ENCODE measurements at regions not wholly inside any gene's neighbourhood (a gene's known extent, or its start where the extent isn't known, plus 50 kb on each side); places are given as distances from the start of the nearest gene placed in this dataset.
"Not testable (repeated sequence)": the region's sequence is repeated elsewhere in the genome, so short reads cannot be mapped to it uniquely, and the experiment has no call there.

DNA sequence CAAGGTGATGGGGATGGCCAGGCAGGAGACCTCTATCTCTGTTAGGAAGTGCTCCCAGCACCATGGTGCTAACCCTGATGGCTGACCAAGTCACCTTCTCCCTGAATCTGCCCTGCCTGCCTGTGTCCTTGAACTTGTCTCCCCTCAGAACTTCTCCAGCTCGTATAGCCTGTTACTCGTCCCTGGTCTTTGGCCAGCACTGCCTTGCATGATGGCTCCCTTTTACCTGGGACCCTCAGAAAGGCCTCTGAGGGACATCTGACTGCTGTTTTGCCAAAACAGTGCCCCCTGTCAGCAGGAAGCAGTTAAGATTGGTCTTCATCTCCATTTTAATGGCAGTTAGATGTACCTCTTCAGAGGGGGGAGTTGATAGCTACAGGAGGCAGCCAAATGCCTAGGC, 148.3 kb downstream of the RHOU start:
- Histone ChIP-seq H3K4me3 (ENCODE audit: low read length in 2 of 2) (no peak overlapping the region), H3K9ac (ENCODE audit: low read length in 2 of 2) (no peak overlapping the region), H3K4me1 (ENCODE audit: control insufficient read depth, insufficient read depth, low read length) (peaks cover 2% of the 10 kb centered on the region), H3K27me3 (ENCODE audit: control insufficient read depth in 1 of 2, insufficient read depth in 2 of 2, low read length in 2 of 2) (no peaks in the 10 kb centered on the region), H3K27ac (ENCODE audit: low read length) (no peak overlapping the region), H3K36me3 (ENCODE audit: control insufficient read depth in 2 of 2, insufficient read depth in 2 of 2, low read length in 2 of 2) (no peaks in the 10 kb centered on the region), H3K9me3 (ENCODE audit: control insufficient read depth in 2 of 2, low read length in 2 of 2) (no peaks in the 10 kb centered on the region)

DNA sequence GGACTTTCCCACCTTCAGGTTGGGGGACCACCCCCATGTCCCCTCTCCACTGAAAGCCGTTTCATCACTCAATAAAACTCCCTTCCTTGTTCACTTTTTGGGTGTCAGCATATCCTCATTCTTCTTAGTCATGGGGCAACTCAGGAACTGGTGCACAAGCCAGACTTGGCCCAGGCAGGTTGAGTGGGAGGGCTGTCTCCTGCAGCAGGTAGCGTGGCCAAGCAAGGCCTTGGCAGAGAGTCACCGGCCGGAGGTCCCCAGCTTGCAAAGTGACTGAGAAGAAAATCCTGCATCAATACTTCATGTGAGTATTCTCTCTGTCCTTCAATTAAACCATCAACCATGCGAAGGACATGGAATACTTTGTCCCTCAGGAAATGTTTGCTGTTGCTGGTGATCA, 148.9 kb downstream of the RHOU start:
- Histone ChIP-seq H3K27me3 (ENCODE audit: control insufficient read depth in 1 of 2, insufficient read depth in 2 of 2, low read length in 2 of 2) (no peaks in the 10 kb centered on the region), H3K4me3 (ENCODE audit: low read length in 2 of 2) (no peak overlapping the region), H3K9ac (ENCODE audit: low read length in 2 of 2) (no peak overlapping the region), H3K36me3 (ENCODE audit: control insufficient read depth in 2 of 2, insufficient read depth in 2 of 2, low read length in 2 of 2) (no peaks in the 10 kb centered on the region), H3K9me3 (ENCODE audit: control insufficient read depth in 2 of 2, low read length in 2 of 2) (no peaks in the 10 kb centered on the region), H3K4me1 (ENCODE audit: control insufficient read depth, insufficient read depth, low read length) (peaks cover 2% of the 10 kb centered on the region), H3K27ac (ENCODE audit: low read length) (no peak overlapping the region)

DNA sequence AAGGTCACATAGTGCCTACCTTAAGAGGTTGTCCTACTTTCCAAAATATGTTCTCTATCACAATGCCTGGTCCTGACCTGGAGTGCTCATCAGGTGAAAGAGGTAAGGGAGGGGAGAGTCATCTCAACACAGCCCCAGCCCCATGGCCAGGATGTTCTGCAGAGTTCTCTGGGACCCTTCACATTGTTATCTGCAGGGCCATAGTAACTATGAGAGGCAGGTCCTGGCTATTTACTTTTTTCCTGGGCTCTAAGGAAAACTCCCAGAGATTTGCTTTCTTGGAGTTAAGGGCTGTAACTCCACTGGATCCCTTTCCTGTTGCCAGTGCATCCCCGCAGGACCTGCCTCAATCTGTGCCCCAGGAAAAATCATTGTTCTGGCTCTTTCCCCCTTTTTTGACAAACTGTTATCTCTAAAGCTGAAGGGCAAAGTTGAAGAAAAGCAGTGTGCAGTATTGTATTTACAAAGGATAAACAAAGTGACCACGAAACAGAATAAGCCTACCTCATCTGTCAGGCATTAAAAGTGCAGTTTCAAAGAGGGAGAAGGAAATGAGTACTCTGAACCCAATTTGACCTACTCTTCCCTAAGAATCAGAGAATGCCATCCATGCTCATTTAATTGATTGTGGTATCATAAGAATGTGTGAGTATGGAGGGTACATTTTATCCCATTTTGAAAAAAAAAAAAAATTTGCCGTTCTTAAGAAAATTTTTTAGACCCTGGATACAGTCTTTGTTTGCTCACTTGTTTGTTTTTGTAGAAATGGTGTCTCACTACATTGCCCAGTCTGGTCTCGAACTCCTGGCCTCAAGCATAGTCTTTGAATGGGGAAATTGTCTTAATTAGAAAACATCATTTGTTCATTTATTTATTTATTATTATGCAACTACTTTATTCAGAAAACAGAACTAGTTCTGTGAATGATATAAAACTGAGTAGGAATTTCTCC, 149.6 kb downstream of the RHOU start:
- H3K4me3 ChIP-seq (ENCODE audit: low read length in 2 of 2) = no peak overlapping the region
- no peaks in the 10 kb centered on the region for H3K27me3 ChIP-seq (ENCODE audit: control insufficient read depth in 1 of 2, insufficient read depth in 2 of 2, low read length in 2 of 2)
- H3K9me3 ChIP-seq (ENCODE audit: control insufficient read depth in 2 of 2, low read length in 2 of 2) = no peaks in the 10 kb centered on the region
- no peaks in the 10 kb centered on the region for H3K36me3 ChIP-seq (ENCODE audit: control insufficient read depth in 2 of 2, insufficient read depth in 2 of 2, low read length in 2 of 2)
- H3K9ac ChIP-seq (ENCODE audit: low read length in 2 of 2) = no peak overlapping the region
- H3K27ac ChIP-seq (ENCODE audit: low read length) = no peak overlapping the region
- H3K4me1 ChIP-seq (ENCODE audit: control insufficient read depth, insufficient read depth, low read length) = peaks cover 2% of the 10 kb centered on the region

DNA sequence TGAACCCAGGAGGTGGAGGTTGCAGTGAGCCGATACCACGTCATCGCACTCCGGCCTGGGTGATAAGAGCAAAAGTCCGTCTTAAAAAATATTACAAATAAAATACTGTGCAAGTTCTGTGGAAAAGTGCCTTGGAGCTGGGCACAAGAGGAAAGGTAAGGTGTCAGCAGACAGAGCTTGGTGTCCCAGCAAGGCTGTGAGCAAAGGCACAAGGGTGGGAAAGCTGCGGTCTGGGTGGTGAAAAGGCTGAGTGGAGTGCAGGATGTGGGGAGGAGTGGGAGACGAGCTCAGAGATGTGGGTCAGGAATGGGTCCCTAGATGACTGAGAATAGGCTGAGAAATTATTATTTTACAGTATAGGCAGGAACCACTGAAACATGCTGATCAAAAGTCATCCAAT, 150.6 kb downstream of the RHOU start:
- Histone ChIP-seq H3K27me3 (ENCODE audit: control insufficient read depth in 1 of 2, insufficient read depth in 2 of 2, low read length in 2 of 2) (no peaks in the 10 kb centered on the region), H3K9me3 (ENCODE audit: control insufficient read depth in 2 of 2, low read length in 2 of 2) (no peaks in the 10 kb centered on the region), H3K36me3 (ENCODE audit: control insufficient read depth in 2 of 2, insufficient read depth in 2 of 2, low read length in 2 of 2) (no peaks in the 10 kb centered on the region), H3K4me3 (ENCODE audit: low read length in 2 of 2) (no peak overlapping the region), H3K27ac (ENCODE audit: low read length) (no peak overlapping the region), H3K9ac (ENCODE audit: low read length in 2 of 2) (no peak overlapping the region), H3K4me1 (ENCODE audit: control insufficient read depth, insufficient read depth, low read length) (peaks cover 2% of the 10 kb centered on the region)

DNA sequence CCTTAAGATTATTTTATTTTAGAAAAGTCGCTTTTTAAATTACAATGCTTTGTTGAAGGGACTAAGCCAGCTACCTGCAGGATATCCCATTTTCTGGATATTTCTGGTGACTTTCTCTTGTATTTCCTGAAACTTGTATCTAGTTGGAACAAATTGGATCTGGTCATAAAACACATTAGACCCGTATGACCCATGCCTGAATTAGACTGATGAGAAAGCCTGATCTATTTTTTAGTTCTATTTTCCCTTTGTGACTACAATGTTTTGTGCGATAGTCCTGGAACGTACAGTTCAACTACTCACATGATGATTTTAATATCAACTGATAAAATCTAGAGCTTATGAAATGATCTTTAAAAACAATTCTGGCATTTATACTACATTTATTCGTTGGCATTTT, 151.8 kb downstream of the RHOU start:
- Histone ChIP-seq H3K4me1 (ENCODE audit: control insufficient read depth, insufficient read depth, low read length) (peaks cover 2% of the 10 kb centered on the region), H3K36me3 (ENCODE audit: control insufficient read depth in 2 of 2, insufficient read depth in 2 of 2, low read length in 2 of 2) (no peaks in the 10 kb centered on the region), H3K27ac (ENCODE audit: low read length) (no peak overlapping the region), H3K4me3 (ENCODE audit: low read length in 2 of 2) (no peak overlapping the region), H3K9ac (ENCODE audit: low read length in 2 of 2) (no peak overlapping the region), H3K27me3 (ENCODE audit: control insufficient read depth in 1 of 2, insufficient read depth in 2 of 2, low read length in 2 of 2) (no peaks in the 10 kb centered on the region), H3K9me3 (ENCODE audit: control insufficient read depth in 2 of 2, low read length in 2 of 2) (no peaks in the 10 kb centered on the region)

DNA sequence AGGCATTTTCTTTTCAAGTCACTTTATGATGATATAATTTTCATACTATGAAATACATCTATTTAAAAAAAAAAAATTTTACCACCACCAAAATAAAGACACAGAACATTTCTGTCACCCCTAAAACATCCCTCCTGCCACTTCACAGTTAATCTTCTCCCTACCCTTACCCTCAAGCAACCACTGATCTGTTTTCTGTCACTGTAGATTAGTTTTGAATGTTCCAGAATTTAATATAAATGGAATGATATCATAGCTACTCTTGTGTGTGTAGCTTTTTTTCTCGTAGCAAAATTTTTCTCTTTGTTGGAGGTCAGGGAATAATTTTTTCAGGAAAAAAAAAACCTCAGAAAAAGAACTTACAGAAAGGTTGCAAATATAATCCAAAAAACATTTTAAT, 152.7 kb downstream of the RHOU start:
- H3K27me3 ChIP-seq (ENCODE audit: control insufficient read depth in 1 of 2, insufficient read depth in 2 of 2, low read length in 2 of 2) = no peaks in the 10 kb centered on the region
- H3K4me3 ChIP-seq (ENCODE audit: low read length in 2 of 2) = no peak overlapping the region
- no peaks in the 10 kb centered on the region for H3K36me3 ChIP-seq (ENCODE audit: control insufficient read depth in 2 of 2, insufficient read depth in 2 of 2, low read length in 2 of 2)
- H3K9ac ChIP-seq (ENCODE audit: low read length in 2 of 2) = no peak overlapping the region
- H3K27ac ChIP-seq (ENCODE audit: low read length) = no peak overlapping the region
- no peaks in the 10 kb centered on the region for H3K9me3 ChIP-seq (ENCODE audit: control insufficient read depth in 2 of 2, low read length in 2 of 2)
- H3K4me1 ChIP-seq (ENCODE audit: control insufficient read depth, insufficient read depth, low read length) = peaks cover 2% of the 10 kb centered on the region

- H3K36me3 ChIP-seq (ENCODE audit: control insufficient read depth in 2 of 2, insufficient read depth in 2 of 2, low read length in 2 of 2) = no peaks in the 10 kb centered on the region
- H3K9ac ChIP-seq (ENCODE audit: low read length in 2 of 2) = no peak overlapping the region
- H3K27me3 ChIP-seq (ENCODE audit: control insufficient read depth in 1 of 2, insufficient read depth in 2 of 2, low read length in 2 of 2) = no peaks in the 10 kb centered on the region
- peaks cover 2% of the 10 kb centered on the region for H3K4me1 ChIP-seq (ENCODE audit: control insufficient read depth, insufficient read depth, low read length)
- H3K4me3 ChIP-seq (ENCODE audit: low read length in 2 of 2) = no peak overlapping the region
- H3K27ac ChIP-seq (ENCODE audit: low read length) = no peak overlapping the region
- no peaks in the 10 kb centered on the region for H3K9me3 ChIP-seq (ENCODE audit: control insufficient read depth in 2 of 2, low read length in 2 of 2)
These were observed 154.0 kb downstream of the RHOU start for GRCh38 chr1:228889289-228889688.

DNA sequence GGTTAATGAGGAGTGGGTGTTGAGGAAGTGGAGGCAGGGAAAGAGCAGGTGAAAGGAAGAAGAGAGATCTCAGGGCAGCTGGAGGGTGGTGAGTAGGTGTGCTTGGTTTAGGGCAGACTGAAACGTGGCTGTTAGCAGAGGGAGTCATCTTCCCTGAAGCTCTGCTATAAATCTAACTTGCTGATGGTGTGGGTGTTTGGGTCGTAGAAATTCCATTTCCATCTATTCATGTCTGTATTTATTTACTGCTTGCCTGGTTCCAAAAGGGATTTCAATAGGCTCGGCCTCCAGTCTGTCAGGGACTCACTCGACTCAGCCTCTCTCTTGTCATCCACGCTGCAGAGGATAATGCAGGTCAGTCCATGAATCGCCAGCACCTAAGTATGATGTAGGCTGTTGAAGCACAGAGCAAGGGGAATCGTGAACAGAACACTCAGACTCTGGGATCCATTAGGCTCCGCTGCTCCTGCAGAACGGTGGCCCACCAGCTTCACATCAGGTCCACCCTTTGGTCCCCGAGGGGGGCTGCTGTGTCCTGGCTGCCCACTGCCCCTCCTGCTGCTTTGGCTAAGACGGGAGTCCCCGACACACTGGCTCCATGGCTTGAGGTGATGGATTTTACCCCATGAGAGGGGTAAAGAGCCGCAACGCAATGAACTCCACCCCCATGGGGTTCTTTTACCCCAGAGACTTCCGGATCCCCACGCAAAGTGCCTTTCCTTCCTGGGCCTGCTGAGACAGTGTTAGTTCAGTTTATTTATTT, 156.2 kb downstream of the RHOU start:
- Histone ChIP-seq H3K9ac (ENCODE audit: low read length in 2 of 2) (no peak overlapping the region), H3K27me3 (ENCODE audit: control insufficient read depth in 1 of 2, insufficient read depth in 2 of 2, low read length in 2 of 2) (no peaks in the 10 kb centered on the region), H3K27ac (ENCODE audit: low read length) (no peak overlapping the region), H3K36me3 (ENCODE audit: control insufficient read depth in 2 of 2, insufficient read depth in 2 of 2, low read length in 2 of 2) (no peaks in the 10 kb centered on the region), H3K9me3 (ENCODE audit: control insufficient read depth in 2 of 2, low read length in 2 of 2) (no peaks in the 10 kb centered on the region), H3K4me1 (ENCODE audit: control insufficient read depth, insufficient read depth, low read length) (no peaks in the 10 kb centered on the region), H3K4me3 (ENCODE audit: low read length in 2 of 2) (no peak overlapping the region)

GRCh38 chr1:228892200-228892599, 156.9 kb downstream of the RHOU start:
- not testable (repeated sequence) for H3K27me3 ChIP-seq (ENCODE audit: control insufficient read depth in 1 of 2, insufficient read depth in 2 of 2, low read length in 2 of 2); H3K4me3 ChIP-seq (ENCODE audit: low read length in 2 of 2); H3K36me3 ChIP-seq (ENCODE audit: control insufficient read depth in 2 of 2, insufficient read depth in 2 of 2, low read length in 2 of 2); H3K9me3 ChIP-seq (ENCODE audit: control insufficient read depth in 2 of 2, low read length in 2 of 2); H3K27ac ChIP-seq (ENCODE audit: low read length); H3K4me1 ChIP-seq (ENCODE audit: control insufficient read depth, insufficient read depth, low read length); H3K9ac ChIP-seq (ENCODE audit: low read length in 2 of 2)

DNA sequence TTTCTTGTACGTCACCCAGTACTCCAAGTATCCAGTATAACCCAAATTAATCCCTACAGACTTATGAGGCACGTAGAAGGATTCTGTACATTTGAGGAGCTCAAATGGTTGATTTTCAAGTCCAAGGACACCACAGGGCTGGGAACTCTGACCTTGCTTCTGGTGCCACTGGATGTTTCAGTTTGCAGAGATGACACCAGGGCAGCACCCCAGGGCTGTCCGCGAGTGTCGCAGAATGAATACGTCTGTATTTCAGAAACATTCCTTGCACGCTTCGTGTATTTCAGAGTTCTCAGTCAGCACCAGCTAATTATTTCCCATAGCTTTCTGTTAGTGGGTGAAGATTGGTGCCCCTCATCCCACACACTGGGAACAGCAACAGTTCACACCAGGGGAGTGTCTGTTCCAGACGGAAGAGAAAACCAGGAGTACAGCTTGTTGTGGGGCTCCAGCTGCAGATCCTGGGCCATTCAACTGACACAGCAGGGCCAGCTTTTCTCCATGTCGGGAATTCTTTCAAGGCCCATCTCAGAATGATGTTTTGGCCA, 159.2 kb downstream of the RHOU start:
- Histone ChIP-seq H3K27me3 (ENCODE audit: control insufficient read depth in 1 of 2, insufficient read depth in 2 of 2, low read length in 2 of 2) (no peaks in the 10 kb centered on the region), H3K9me3 (ENCODE audit: control insufficient read depth in 2 of 2, low read length in 2 of 2) (no peaks in the 10 kb centered on the region), H3K4me1 (ENCODE audit: control insufficient read depth, insufficient read depth, low read length) (no peaks in the 10 kb centered on the region), H3K9ac (ENCODE audit: low read length in 2 of 2) (no peak overlapping the region), H3K36me3 (ENCODE audit: control insufficient read depth in 2 of 2, insufficient read depth in 2 of 2, low read length in 2 of 2) (no peaks in the 10 kb centered on the region), H3K4me3 (ENCODE audit: low read length in 2 of 2) (no peak overlapping the region), H3K27ac (ENCODE audit: low read length) (no peak overlapping the region)

Data from stomach smooth muscle (tissue), 2 donors.